SK-N-MC (cell line): ENCODE measurements at regions not wholly inside any gene's neighbourhood (a gene's known extent, or its start where the extent isn't known, plus 50 kb on each side); places are given as distances from the start of the nearest gene placed in this dataset.

Source experiments
- DNase-seq: peaks from one replicate; pipeline ENCODE4 v3.0.0-alpha.2; 2011; ENCODE audit warnings: low read depth, low spot score
- H3K27ac ChIP-seq: fragments of 200-600 bp; sonication (generic); 2 replicates; pipeline ENCODE4 v1.5.1; 2016; ENCODE audit warnings: mixed run types
- H3K36me3 ChIP-seq: fragments of 200-600 bp; sonication (generic); 2 replicates; pipeline ENCODE4 v1.6.1; 2017; ENCODE audit warnings: antibody characterized with exemption, low read length, mixed read lengths; ENCODE audit not compliant: insufficient read depth
- H3K4me3 ChIP-seq: fragments of 200-600 bp; sonication (generic); 2 replicates; pipeline ENCODE4 v1.5.1; 2016
- H3K9ac ChIP-seq: fragments of 200-600 bp; sonication (generic); 2 replicates; pipeline ENCODE4 v1.8.0; 2017; ENCODE audit warnings: mixed run types, mixed read lengths; ENCODE audit not compliant: insufficient read length
- H3K9me3 ChIP-seq: fragments of 200-600 bp; sonication (generic); 2 replicates; pipeline ENCODE4 v1.6.1; 2017; ENCODE audit warnings: low read depth, mild to moderate bottlenecking, antibody characterized with exemption, low read length, moderate library complexity, mixed read lengths
- EZH2 ChIP-seq: fragments of 200-600 bp; sonication (generic); IDR thresholded peaks from one replicate; pipeline ENCODE4 v1.6.1; 2017; ENCODE audit warnings: antibody characterized with exemption
- FOXP2 ChIP-seq: optimal IDR thresholded peaks from 2 replicates; pipeline ENCODE3; 2011; ENCODE audit warnings: mild to moderate bottlenecking, moderate library complexity; ENCODE audit not compliant: insufficient read depth; ENCODE audit errors: extremely low read length, control extremely low read depth
- POLR2AphosphoS5 ChIP-seq: IDR thresholded peaks from 2 replicates; pipeline ENCODE4 v1.6.1; 2012; ENCODE audit warnings: mild to moderate bottlenecking, low read depth, low read length, borderline replicate concordance

DNA sequence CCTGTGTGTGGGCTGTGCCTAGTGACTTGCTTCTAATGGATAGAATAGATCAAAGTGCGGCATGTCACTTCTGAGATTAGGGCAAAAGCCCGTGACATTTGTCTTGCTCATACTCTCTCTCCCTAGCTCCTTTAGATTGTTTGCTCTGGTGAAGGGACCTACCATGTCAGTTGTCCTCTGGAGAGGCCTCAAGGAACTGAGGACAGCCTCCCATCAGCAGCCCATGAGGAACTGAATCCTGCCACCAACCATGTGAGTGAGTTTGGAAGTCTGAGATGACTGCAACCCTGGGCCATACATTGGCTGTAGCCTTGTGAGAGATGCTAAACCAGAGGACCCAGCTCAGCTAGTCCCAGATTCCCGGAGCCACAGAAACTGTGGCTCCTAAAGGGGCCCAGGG, 101.6 kb upstream of the ESRRB start:
- Histone ChIP-seq H3K4me3 (no peak overlapping the region), H3K9me3 (no peaks in the 10 kb centered on the region), H3K36me3 (no peaks in the 10 kb centered on the region), H3K9ac (no peak overlapping the region), H3K27ac (no peak overlapping the region)
- TF ChIP-seq EZH2 (no peak), POLR2AphosphoS5 (no peak), FOXP2 (no peak)
- DNase-seq = no peak

DNA sequence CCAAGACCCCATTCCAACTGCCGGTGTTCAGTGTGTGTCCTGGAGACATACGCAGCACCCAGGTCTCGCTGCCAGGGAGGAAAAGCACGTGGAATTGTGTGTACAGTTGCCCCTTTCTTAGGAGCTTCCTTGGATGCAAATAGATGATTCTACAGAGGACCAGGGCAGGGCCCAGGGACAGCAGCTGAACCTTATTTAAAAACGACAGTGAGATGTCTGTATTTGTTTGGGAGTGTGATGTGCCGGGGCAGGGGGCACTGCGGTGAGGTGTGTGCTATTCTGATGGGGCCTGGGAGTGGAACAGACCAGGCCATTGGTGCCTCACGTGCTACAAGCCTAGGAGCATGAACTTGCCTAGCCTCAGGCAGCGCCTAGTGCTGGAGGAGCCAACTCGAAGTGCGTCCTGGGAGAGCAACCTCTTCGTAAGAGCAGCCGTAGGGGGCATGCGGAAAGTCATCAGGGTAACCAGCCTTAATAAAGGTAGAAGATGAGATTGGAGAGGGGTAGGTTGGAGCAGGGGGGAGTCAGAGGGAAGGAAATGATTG, 98.3 kb upstream of the ESRRB start:
- Histone ChIP-seq H3K27ac (no peak overlapping the region), H3K9me3 (no peaks in the 10 kb centered on the region), H3K9ac (no peak overlapping the region), H3K4me3 (no peak overlapping the region), H3K36me3 (no peaks in the 10 kb centered on the region)
- DNase-seq = no peak
- TF ChIP-seq FOXP2 (no peak), POLR2AphosphoS5 (no peak), EZH2 (no peak)

DNA sequence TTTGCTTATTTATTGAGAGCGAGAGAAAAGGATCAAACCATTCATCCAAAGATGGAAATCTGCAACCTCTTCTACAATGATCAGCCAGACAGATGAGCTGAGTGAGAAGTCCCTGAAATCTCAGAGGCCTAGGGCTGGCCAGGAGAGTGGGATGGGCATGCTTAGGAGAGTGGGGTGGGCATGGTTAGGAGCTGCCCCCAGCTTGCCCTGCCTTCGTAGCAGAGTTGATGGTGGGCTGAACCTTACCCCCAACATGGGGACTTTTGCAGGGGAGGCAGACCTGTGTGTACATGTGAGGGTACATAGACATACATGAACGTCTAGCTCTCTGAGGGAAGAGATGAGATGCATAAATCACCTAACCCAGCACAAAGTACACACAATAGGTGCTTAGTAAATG, 95.7 kb upstream of the ESRRB start:
- TF ChIP-seq POLR2AphosphoS5 = no peak
- TF ChIP-seq FOXP2 = no peak
- no peak for TF ChIP-seq EZH2
- no peak for DNase-seq
- Histone ChIP-seq H3K9me3 (no peaks in the 10 kb centered on the region), H3K9ac (no peak overlapping the region), H3K27ac (no peak overlapping the region), H3K36me3 (no peaks in the 10 kb centered on the region), H3K4me3 (no peak overlapping the region)

DNA sequence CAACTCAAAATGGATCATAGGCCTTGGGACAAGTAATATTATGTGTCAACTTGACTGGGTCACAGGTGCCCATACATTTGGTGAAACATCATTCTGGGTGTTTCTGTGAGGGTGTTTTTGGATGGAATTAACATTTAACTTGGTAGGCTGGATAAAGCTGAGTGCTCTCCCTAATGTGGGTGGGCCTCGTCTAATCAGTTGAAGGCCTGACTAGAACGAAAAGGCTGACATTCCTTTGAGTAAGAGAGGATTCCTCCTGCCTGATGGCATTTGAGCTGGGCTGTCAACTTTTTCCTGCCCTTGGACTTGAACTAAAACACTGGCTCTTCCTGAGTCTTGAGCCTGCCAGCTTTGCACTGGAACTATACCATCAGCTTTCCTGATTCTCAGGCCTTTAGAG, 93.4 kb upstream of the ESRRB start:
- Histone ChIP-seq H3K27ac (no peak overlapping the region), H3K9ac (no peak overlapping the region), H3K4me3 (no peak overlapping the region), H3K9me3 (no peaks in the 10 kb centered on the region), H3K36me3 (no peaks in the 10 kb centered on the region)
- TF ChIP-seq EZH2 (no peak), FOXP2 (no peak), POLR2AphosphoS5 (no peak)
- DNase-seq = no peak

DNA sequence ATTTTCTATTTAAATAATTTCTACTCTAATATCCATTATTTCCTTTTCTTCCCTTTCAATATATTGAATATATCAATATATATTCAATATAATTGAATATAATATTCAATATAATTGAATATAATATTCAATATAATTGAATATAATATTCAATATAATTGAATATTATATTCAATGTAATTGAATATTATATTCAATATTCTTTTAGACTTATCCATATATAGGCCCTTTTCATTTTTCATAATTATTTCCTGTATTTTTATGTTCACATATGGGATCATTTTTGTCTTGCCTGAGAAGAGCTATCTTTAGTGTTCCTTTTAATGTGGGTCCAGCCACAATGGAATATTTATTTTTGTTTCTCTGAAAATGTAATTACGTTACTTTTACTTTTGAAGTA, 88.9 kb upstream of the ESRRB start:
- Histone ChIP-seq H3K36me3 (no peaks in the 10 kb centered on the region), H3K27ac (no peak overlapping the region), H3K9me3 (no peaks in the 10 kb centered on the region), H3K9ac (no peak overlapping the region), H3K4me3 (no peak overlapping the region)
- TF ChIP-seq POLR2AphosphoS5 = no peak
- no peak for TF ChIP-seq FOXP2
- no peak for TF ChIP-seq EZH2
- no peak for DNase-seq

DNA sequence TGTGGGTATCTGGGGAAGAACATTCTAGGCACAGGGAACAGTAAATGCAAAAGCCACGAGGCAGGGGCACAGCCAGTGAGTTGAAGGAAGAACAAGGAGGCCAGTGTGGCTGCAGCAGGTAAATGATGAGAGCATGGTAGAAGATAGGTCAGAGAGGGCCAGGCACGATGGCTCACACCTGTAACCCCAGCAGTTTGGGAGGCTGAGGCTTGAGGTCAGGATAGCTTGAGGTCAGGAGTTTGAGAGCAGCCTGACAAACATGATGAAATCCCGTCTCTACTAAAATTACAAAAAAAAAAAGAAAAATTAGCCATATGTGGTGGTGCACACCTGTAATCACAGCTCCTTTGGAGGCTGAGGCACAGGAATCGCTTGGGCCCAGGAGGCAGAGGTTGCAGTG, 86.7 kb upstream of the ESRRB start:
- Histone ChIP-seq H3K9me3 (no peaks in the 10 kb centered on the region), H3K4me3 (no peak overlapping the region), H3K36me3 (no peaks in the 10 kb centered on the region), H3K27ac (no peak overlapping the region), H3K9ac (no peak overlapping the region)
- TF ChIP-seq FOXP2 (no peak), POLR2AphosphoS5 (no peak), EZH2 (no peak)
- DNase-seq = no peak

DNA sequence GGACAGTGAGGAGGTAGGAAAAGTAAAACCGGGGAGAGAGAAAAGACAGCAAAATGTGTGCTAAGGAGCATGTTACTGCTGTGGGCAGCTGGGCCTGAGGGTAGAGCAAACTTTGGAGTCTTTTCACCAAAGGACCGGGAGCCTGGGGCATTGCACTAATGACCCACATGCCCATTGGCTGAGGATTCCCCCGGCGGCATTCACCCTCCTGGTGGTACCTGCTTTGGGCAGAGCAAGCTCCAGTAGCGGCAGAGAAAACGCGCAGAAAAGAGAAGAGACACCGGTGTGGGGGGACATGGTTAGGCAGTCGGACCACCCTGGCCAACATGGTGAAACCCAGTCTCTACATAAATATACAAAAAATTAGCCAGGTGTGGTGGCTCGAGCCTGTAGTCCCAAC, 83.4 kb upstream of the ESRRB start:
- DNase-seq = no peak
- no peak overlapping the region for H3K9ac ChIP-seq

DNA sequence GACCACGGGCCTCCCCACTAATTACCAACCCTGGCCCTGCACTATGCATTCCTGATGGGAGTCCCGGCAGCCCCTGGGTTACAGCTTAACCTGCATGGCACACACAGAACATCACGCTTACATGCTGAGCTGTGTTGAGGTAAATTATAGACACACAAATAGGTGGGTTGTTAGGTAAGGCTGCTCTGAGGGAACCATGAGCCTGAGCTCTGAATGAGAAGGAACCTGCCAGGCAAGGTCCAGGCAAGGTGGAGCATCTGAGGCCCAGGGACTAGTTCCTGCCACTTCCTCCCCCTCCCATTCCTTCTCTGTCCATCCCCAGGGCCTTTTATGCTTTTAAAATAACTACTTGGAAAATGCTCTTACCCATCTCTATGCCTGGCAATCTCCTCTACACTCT, 82.7 kb upstream of the ESRRB start:
- DNase-seq = no peak
- TF ChIP-seq EZH2 (no peak), POLR2AphosphoS5 (no peak), FOXP2 (no peak)
- H3K4me3 ChIP-seq = no peak overlapping the region
- H3K9ac ChIP-seq = no peak overlapping the region
- no peaks in the 10 kb centered on the region for H3K9me3 ChIP-seq
- no peak overlapping the region for H3K27ac ChIP-seq
- H3K36me3 ChIP-seq = no peaks in the 10 kb centered on the region

More for the DNA sequence above, 83.4 kb upstream of the ESRRB start:
- no peak for TF ChIP-seq POLR2AphosphoS5
- TF ChIP-seq FOXP2 = no peak
- no peaks in the 10 kb centered on the region for H3K9me3 ChIP-seq
- no peak overlapping the region for H3K4me3 ChIP-seq
- H3K27ac ChIP-seq = no peak overlapping the region
- no peaks in the 10 kb centered on the region for H3K36me3 ChIP-seq

DNA sequence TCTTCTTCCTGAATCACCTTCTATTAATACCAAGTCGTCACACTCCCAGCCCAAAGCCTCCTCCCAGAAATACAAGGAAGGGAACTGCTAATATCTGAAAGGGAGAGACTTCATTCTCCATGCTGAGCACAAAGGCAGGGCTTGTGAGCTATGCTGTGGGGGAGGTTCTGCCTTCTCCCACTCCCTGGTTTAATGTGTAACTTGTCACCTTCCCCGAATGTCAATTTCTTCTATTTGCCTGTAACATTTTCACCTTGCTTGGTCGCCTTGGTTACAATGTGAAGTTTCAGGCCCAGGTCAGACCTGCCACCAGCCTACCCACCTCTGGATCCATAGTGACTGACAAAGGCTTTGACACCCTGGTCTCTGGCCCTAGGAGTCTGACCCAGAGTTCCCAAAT, 82.0 kb upstream of the ESRRB start:
- Histone ChIP-seq H3K36me3 (no peaks in the 10 kb centered on the region), H3K9me3 (no peaks in the 10 kb centered on the region), H3K27ac (no peak overlapping the region), H3K9ac (no peak overlapping the region), H3K4me3 (no peak overlapping the region)
- DNase-seq = no peak
- TF ChIP-seq EZH2 (no peak), FOXP2 (no peak), POLR2AphosphoS5 (no peak)

DNA sequence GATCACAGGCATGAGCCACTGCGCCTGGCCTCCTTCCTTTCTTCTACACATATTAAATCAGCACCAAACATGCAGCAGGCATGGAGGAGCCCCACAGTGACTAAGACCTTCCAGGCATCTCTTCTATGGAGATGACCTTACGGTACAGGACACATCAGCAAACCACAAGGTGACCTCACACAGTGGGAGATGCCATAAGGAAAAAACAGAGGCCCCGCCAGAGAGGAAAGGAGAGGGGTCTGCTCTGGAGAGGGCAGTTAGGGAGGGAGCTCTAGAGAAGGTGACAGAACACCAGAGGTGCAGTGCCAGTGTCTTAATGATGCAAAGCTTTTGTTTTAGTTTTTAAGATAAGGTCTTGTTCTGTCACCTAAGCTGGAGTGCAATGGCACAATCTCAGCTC, 81.1 kb upstream of the ESRRB start:
- no peak for DNase-seq
- Histone ChIP-seq H3K4me3 (no peak overlapping the region), H3K9me3 (no peaks in the 10 kb centered on the region), H3K27ac (no peak overlapping the region), H3K36me3 (no peaks in the 10 kb centered on the region), H3K9ac (no peak overlapping the region)
- TF ChIP-seq FOXP2 (no peak), EZH2 (no peak), POLR2AphosphoS5 (no peak)
